K562 (cell line): ENCODE measurements at regions not wholly inside any gene's neighbourhood (a gene's known extent, or its start where the extent isn't known, plus 50 kb on each side); places are given as distances from the start of the nearest gene placed in this dataset.
A peak's percentile ranks its signal among the peaks of the same experiment; 100 is the strongest.

Source experiments
- COPS2 ChIP-seq: fragments of 450-650 bp; conservative IDR thresholded peaks from 2 replicates; pipeline ENCODE4 v1.6.1; 2016; ENCODE audit warnings: mild to moderate bottlenecking, moderate library complexity
- E2F6 ChIP-seq, 2 experiments: IDR thresholded peaks; 2 replicates each; pipeline ENCODE4 v1.6.1; 2011; ENCODE audit warnings: borderline replicate concordance in 1 of 2, control low read depth in 1 of 2, low read depth in 1 of 2, low read length in 1 of 2, mild to moderate bottlenecking in 1 of 2, mixed read lengths in 1 of 2, moderate library complexity in 1 of 2; ENCODE audit not compliant: insufficient read depth in 1 of 2, insufficient read length in 1 of 2, poor library complexity in 1 of 2, severe bottlenecking in 1 of 2; ENCODE audit errors: extremely low read depth in 1 of 2
- EGR1 ChIP-seq: fragments of 450-650 bp; conservative IDR thresholded peaks from 2 replicates; pipeline ENCODE4 v1.6.1; 2017; ENCODE audit warnings: mild to moderate bottlenecking
- HMBOX1 ChIP-seq: sonication (generic); IDR thresholded peaks from 2 replicates; pipeline ENCODE4 v1.6.1; 2016
- KDM1A ChIP-seq, 2 experiments: fragments of 450-650 bp; IDR thresholded peaks; 2 replicates each; pipeline ENCODE4 v1.6.1; 2016; ENCODE audit warnings: mild to moderate bottlenecking in 2 of 2
- KLF13 ChIP-seq: fragments of 450-650 bp; IDR thresholded peaks from 2 replicates; pipeline ENCODE4 v1.6.1; 2016; ENCODE audit warnings: missing genetic modification characterization, low read depth, mild to moderate bottlenecking, missing compliant biosample characterization, moderate library complexity, borderline replicate concordance
- LCOR ChIP-seq: sonication (generic); formaldehyde crosslinking; IDR thresholded peaks from 2 replicates; pipeline ENCODE4 v1.8.0; 2022; ENCODE audit warnings: mild to moderate bottlenecking, missing genetic modification reagents
- LEF1 ChIP-seq: fragments of 450-650 bp; IDR thresholded peaks from 2 replicates; pipeline ENCODE4 v1.6.1; 2016; ENCODE audit warnings: mild to moderate bottlenecking
- MAX ChIP-seq: sonication (generic); formaldehyde crosslinking; IDR thresholded peaks from 2 replicates; pipeline ENCODE4 v1.9.0; 2022; ENCODE audit warnings: mild to moderate bottlenecking, missing genetic modification reagents
- NR2F6 ChIP-seq: fragments of 450-650 bp; formaldehyde crosslinking; IDR thresholded peaks from 2 replicates; pipeline ENCODE4 v1.4.0; 2020; ENCODE audit warnings: mild to moderate bottlenecking
- RB1 ChIP-seq: fragments of 450-650 bp; IDR thresholded peaks from 2 replicates; pipeline ENCODE4 v1.6.1; 2017; ENCODE audit warnings: low read depth, mild to moderate bottlenecking
- RBFOX2 ChIP-seq: fragments of 200-400 bp; formaldehyde crosslinking; IDR thresholded peaks from 2 replicates; pipeline ENCODE4 v1.6.1; 2017; ENCODE audit warnings: low read depth, mild to moderate bottlenecking, low read length, moderate library complexity
- SOX6 ChIP-seq: fragments of 450-650 bp; IDR thresholded peaks from 2 replicates; pipeline ENCODE4 v1.6.1; 2014; ENCODE audit warnings: mild to moderate bottlenecking
- TAL1 ChIP-seq: fragments of 450-650 bp; IDR thresholded peaks from 2 replicates; pipeline ENCODE4 v1.6.1; 2016; ENCODE audit warnings: mild to moderate bottlenecking
- TBP ChIP-seq: optimal IDR thresholded peaks from 2 replicates; pipeline ENCODE3; 2011; ENCODE audit warnings: low read depth, low read length, improper control_type of control experiment
- WHSC1 ChIP-seq: IDR thresholded peaks from one replicate; pipeline ENCODE4 v1.6.1; 2012; ENCODE audit warnings: low read length, control low read depth, inconsistent platforms
- ZNF175 ChIP-seq: fragments of 200-800 bp; sonication (Bioruptor generic); IDR thresholded peaks from 2 replicates; pipeline ENCODE4 v1.6.1; 2016; ENCODE audit warnings: low read depth, mild to moderate bottlenecking, missing genetic modification characterization, missing compliant biosample characterization
- ZNF263 ChIP-seq: sonication (generic); formaldehyde crosslinking; IDR thresholded peaks from 2 replicates; pipeline ENCODE4 v1.8.0; 2022; ENCODE audit warnings: mild to moderate bottlenecking, missing genetic modification reagents, borderline replicate concordance
- TF ChIP-seq, protein P1 (sequence below), 3 experiments: fragments of 200-800 bp in 1 of 3; fragments of 250-450 bp in 1 of 3; fragments of 450-650 bp in 1 of 3; sonication (Bioruptor Pico) in 1 of 3; sonication (Bioruptor generic) in 1 of 3; formaldehyde crosslinking in 1 of 3; IDR thresholded peaks; 2 replicates each; pipeline versions ENCODE4 v1.6.1 to v1.8.0; 2016 to 2022; ENCODE audit warnings: mild to moderate bottlenecking in 2 of 3, missing genetic modification characterization in 2 of 3, missing compliant biosample characterization in 1 of 3, moderate library complexity in 1 of 3

- peak; percentile 71 to 80 for TF ChIP-seq E2F6 (IDR thresholded peaks at IDR 0.05; ENCODE audit: borderline replicate concordance in 1 of 2, extremely low read depth in 1 of 2, insufficient read depth in 1 of 2, insufficient read length in 1 of 2, low read depth in 1 of 2, low read length in 1 of 2, poor library complexity in 1 of 2, severe bottlenecking in 1 of 2)
- TF ChIP-seq ZNF175 (CRISPR knock-in tag): 0 out of 2 replicates have a peak, but pooled peaks have one; percentile 38
- TF ChIP-seq TAL1: peak; percentile 16; the same call in 1 of the 2 replicates
- TF ChIP-seq TBP: peak; percentile 49
- no peak for TF ChIP-seq KLF13 (tag)
- TF ChIP-seq LEF1: peak; percentile 64
- peak; percentile 49; the same call in 1 of the 2 replicates for TF ChIP-seq MAX (CRISPR knock-in tag)
- TF ChIP-seq KDM1A (IDR thresholded peaks at IDR 0.05): 0 out of 4 replicates have a peak, but pooled peaks of 1 of the 2 experiments have one; percentile 21
- 0 out of 2 replicates have a peak, but pooled peaks have one; percentile 34 for TF ChIP-seq LCOR (CRISPR knock-in tag)
- TF ChIP-seq, protein P1, sequence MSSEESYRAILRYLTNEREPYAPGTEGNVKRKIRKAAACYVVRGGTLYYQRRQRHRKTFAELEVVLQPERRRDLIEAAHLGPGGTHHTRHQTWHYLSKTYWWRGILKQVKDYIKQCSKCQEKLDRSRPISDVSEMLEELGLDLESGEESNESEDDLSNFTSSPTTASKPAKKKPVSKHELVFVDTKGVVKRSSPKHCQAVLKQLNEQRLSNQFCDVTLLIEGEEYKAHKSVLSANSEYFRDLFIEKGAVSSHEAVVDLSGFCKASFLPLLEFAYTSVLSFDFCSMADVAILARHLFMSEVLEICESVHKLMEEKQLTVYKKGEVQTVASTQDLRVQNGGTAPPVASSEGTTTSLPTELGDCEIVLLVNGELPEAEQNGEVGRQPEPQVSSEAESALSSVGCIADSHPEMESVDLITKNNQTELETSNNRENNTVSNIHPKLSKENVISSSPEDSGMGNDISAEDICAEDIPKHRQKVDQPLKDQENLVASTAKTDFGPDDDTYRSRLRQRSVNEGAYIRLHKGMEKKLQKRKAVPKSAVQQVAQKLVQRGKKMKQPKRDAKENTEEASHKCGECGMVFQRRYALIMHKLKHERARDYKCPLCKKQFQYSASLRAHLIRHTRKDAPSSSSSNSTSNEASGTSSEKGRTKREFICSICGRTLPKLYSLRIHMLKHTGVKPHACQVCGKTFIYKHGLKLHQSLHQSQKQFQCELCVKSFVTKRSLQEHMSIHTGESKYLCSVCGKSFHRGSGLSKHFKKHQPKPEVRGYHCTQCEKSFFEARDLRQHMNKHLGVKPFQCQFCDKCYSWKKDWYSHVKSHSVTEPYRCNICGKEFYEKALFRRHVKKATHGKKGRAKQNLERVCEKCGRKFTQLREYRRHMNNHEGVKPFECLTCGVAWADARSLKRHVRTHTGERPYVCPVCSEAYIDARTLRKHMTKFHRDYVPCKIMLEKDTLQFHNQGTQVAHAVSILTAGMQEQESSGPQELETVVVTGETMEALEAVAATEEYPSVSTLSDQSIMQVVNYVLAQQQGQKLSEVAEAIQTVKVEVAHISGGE (CRISPR knock-in tag; IDR thresholded peaks at IDR 0.05): peak in 1 of 3 experiments; percentile 36; a peak in 1 of 6 replicates
- 0 out of 2 replicates have a peak, but pooled peaks have one; percentile 28 for TF ChIP-seq ZNF263
- TF ChIP-seq WHSC1: no peak
- no peak for TF ChIP-seq COPS2
- peak; percentile 72 for TF ChIP-seq SOX6
- no peak for TF ChIP-seq NR2F6 (CRISPR knock-in tag)
- 0 out of 2 replicates have a peak, but pooled peaks have one; percentile 23 for TF ChIP-seq HMBOX1
- peak; percentile 41 for TF ChIP-seq RBFOX2
- TF ChIP-seq RB1: peak; percentile 31; the same call in 1 of the 2 replicates
- TF ChIP-seq EGR1: 0 out of 2 replicates have a peak, but pooled peaks have one; percentile 2
Observed at GRCh38 chrX:40148385-40149285, 50.9 kb upstream of the BCOR start (continued).
